HG02588 (cell line): ENCODE measurements at regions not wholly inside any gene's neighbourhood (a gene's known extent, or its start where the extent isn't known, plus 50 kb on each side); places are given as distances from the start of the nearest gene placed in this dataset.
"Not testable (repeated sequence)": the region's sequence is repeated elsewhere in the genome, so short reads cannot be mapped to it uniquely, and the experiment has no call there.

ENCODE experiments used
- ATAC-seq: cut with Tn5 transposase; IDR thresholded peaks from one replicate; pipeline ENCODE4 v1.9.1; 2021; ENCODE audit warnings: mild to moderate bottlenecking, moderate library complexity; ENCODE audit not compliant: unreplicated experiment

DNA sequence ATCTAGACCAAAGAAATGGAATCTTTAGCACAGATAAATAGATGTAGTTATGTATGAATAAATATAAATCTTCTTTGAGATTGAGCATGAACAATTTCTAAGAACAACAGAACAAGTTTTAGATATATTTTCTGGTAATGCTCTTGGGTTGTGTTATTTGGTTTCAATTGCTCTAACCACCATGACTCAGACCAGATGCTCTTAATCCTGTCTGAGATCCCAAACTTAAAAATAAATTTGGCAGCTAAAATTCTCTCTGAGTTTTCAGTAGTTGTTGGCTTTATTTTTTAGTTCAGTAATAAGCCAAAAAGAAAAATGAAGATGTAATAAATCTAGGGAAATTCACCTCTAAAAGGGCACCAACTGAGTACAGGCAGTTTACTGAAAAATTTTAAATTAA lies 1693.4 kb downstream of the NCAM2 start:
- ATAC-seq, result no peak

DNA sequence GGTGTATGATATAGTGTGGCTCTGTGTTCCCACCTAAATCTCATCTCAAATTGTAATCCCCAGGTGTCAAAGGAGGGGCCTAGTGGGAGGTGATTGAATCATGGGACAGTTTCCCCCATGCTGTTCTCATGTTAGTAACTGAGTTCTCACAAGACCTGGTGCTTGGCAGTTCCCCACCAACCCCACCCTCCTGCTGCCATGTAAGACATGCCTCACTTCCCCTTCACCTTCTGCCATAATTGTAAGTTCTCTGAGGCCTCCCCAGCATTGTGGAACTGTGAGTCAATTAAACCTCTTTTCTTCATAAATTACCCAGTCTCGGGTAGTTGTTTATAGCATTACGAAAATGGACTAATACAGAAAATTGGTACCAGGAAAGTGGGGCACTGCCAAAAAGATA lies 1705.3 kb downstream of the NCAM2 start:
- no peak for ATAC-seq

DNA sequence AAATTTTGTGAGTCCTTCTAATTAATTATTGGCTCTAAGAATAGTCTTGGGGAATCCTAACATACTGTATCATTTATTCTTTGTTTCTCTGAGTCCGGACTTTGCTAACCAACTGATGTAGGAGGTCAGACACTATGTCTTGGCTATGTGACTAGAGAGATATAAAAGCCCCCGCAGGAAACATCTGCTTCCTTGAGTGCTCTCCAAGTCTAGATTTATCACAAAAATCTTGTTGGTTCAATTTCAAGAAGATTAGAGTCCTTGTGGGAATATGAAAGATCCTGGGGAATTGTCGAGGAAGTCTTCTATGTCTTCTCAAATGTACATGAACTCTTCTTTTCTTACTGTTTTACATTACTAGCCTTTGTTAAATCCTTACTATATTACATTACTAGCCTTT lies 1712.5 kb downstream of the NCAM2 start:
- ATAC-seq, result no peak

DNA sequence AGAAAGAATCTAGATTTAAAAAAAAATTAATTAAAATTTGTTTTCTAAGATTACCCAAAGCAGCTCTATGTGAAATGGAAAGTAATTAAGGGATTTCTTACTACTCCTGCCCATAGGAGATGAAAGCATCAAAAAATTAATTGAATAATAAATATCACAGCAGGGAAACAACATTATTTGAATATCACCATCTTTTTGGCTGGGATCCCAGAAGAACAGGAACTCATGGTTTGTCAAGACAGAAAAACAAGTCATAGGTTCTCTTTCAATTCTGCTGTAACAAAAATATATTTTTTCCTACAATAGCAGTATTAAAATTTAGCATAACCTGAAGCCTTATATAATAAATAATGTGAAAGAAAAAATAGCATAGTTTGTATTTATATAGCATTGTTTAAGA lies 1713.4 kb downstream of the NCAM2 start:
- no peak for ATAC-seq

DNA sequence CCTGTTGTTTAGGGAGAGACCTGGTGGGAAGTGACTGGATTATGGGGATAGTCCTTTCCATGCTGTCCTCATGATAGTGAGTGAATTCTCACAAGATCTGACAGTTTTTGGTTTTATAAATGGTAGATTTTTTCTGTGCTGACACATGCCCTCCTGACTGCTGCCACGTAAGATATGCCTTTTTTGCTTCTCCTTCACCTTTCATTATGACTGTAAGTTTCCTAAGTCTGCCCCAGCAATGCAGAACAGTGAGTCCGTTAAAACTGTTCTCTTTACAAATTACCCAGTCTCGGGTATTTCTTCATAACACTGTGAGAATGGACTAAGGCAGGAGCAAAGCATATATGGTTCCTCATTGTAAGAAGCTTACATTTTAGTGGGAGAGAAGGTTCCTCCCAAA lies 1727.2 kb downstream of the NCAM2 start:
- peak; percentile 90 for ATAC-seq

DNA sequence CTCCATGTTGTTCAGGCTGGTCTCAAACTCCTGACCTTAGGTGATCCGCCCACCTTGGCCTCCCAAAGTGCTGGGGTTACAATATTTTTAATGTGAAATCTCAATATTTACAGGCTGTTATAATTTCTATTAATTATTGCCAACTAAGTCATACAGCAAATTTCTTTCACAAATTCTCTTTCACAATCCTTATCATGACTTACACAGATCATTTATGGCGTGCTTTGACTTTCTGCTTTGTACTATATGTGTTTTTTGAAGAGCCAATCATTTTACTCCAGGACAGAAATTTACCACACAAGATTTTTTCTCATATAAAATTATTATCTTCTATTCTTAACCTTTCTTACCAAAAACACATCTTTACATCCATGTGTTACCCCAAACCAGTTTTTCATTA lies 1729.9 kb downstream of the NCAM2 start:
- no peak for ATAC-seq

DNA sequence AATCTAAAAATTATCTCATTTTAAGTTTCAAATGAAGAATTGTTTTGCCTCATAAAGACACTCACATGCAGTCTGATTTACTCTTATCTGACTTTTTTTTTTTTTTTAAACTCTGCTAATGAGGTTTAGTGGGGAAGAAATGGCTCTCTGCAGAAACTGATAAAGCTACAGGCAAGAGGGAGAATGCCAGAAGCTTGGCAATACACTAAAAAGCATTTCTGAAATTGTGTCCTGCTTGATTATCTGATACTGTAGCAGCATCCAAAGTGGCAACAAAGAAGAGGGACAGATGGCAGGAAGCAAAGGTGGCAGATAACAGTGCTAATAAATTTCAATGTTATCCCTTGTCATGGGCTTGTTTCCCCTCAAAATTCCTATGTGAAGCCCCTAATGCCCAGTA lies 1744.9 kb downstream of the NCAM2 start:
- no peak for ATAC-seq

DNA sequence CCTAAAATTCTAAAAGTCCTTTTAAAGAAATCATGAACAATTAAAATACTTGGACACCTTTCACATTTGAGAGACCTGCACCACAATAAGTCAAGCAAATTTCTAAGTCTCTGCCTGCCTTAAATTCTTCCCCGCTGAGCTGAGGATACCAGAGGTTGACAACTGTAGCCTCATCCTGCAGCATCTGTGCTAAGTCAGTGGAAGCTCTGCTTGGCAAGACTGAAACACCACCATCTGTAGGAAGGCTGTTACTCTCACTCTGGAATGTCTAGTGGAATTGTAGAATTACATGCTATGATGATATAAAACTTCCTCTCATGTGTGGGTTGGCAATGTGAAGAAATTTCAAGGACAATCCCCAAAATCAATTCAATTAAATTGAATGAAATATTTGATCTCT lies 1756.5 kb downstream of the NCAM2 start:
- ATAC-seq, result no peak

DNA sequence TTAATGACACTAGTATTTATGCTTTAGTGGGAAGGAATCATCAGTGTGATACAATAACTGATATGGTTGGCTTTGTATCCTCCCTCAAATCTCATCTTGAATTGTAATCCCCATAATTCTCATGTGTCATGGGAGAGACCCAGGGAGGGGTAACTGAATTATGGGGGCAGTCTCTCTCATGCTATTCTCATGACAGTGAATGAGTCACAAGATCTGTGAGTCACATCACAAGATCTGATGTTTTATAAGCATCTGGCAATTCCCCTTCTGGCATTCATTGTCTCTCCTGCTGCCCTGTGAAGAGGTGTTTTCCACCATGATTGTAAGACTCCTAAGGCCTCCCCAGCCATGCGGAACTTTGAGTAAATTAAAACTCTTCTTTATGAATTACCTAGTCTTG lies 1760.3 kb downstream of the NCAM2 start:
- ATAC-seq, result no peak

DNA sequence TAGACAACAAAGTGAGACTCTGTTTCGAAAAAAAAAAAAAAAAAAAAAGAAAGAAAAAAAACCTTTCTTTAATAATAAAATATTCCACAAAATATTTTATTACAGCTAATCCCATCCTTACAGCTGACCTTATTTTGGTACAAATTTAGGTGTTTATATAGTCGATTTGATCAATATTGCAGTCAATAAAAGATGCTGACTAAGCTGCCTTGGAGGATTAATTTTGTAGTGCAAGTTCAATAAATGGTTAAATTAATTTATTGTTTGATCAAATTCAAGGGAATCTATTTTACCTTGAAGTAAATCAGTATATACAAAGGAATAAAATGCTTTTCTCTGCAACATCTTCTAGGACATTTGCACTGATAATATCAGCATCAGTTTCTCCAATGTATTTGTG lies 1764.3 kb downstream of the NCAM2 start:
- no peak for ATAC-seq

DNA sequence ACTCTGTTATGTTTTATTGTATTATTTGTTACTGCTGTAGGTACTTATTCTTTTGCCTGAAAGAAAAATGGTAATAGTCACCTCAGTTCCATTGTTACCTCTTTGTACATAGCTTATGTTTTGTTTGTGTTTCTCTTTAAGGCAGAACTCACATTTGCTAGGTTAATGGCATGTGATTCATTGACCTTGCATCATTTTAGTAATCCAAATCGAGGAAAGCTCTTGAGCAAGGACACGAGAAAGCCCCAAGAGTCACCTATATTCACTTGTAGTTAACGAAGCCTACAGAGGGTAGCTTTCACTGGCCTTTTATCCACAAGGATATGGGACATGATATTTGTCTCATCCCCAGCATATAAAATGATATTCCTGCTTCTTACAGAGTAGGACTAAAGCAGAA lies 1765.2 kb downstream of the NCAM2 start:
- ATAC-seq, result no peak

DNA sequence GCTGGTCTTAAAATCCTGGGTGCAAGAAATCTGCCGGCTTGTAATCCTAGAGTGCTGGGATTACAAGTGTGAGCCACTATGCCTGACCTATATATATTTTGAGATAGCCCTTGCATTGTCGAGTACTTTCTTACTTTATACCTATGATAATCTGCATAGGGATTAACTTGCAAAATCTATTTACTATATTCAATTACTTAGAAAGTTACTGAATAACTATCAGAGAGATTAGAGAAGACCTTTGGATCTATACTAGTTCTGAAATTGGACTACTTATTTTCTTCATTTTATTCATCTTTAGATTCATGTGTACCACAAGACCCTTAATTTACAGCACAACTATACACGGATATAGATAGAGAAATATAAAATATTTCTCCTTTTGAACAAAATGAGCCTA lies 1766.0 kb downstream of the NCAM2 start:
- ATAC-seq, result no peak

DNA sequence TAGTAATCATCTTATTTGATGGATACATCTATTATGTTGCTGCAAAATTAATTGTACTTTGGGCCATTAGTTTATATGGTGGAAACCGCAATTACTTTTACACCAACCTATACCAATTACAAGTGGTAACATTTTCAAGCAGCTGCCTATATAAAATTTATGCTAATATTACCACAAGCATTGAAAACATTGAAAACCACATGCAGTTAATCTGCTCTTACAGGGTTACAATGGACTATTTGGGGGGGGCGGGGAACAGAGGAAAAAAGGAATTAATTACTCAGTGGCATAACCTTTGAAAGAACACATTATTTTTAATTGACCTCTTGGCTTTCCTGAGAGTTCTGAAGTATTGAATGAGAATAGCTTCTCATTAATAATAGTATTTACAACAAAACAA lies 1793.2 kb downstream of the NCAM2 start:
- no peak for ATAC-seq

DNA sequence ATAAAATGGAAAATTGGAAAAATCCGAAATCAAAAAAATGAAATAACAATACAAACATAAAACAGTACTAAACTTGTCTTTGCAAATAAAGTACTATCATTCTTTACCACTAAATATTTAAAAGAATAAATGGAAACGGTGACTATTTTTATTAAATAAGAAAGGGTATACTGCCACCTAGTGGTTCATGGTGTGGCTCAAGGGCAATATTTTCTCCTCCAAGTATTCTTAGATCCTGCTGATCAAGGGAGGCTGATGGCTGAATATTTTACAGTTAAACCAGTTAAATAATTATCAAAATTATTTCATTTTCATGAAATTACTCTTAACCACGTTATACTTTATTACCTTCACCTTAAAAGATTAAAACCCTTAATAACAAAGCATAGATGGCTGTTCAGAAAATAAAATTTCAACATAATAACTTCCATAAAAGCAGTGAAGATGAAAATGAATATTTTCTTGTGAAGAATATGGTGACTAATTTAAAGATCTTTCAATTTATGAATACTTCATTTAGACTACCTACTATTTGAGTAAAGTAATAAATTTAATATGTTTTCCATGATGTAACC lies 1793.9 kb downstream of the NCAM2 start:
- ATAC-seq, result no peak

DNA sequence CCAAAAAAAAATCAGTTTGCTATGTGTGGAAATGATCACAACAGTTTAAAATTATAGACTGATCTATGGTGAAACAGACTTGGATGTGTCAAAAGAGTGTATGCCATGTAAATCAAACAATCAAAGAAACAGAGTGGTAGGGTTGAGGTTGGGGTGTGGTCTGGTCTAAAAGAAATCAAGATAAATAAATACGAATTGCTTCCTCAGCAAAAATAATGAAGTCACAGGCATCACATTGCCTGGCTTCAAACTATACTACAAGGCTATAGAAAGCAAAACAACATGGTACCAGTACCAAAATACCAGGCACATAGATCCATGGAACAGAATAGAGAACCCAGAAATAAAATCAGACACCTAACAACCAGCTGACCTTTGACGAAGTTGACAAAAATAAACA lies 1796.9 kb downstream of the NCAM2 start:
- ATAC-seq, result no peak

DNA sequence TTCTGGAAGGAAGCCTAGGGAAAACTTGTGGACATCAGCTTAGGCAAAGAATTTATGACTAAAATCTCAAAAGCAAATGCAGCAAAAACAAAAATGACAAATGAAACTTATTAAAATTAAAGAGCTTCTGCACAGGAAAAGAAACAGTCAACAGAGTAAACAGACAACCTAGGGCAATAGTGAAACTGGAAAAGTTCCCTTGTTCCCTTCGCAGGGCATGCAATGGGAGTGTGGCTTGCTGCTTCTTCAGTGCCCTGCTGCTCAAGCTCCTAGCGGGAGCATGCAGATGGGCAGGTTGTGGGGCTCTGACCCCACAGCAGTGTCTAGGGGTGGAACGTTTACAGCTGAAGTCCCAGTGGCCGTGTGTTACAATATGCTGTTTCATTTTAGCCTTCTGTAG lies 1797.4 kb downstream of the NCAM2 start:
- ATAC-seq, result no peak

DNA sequence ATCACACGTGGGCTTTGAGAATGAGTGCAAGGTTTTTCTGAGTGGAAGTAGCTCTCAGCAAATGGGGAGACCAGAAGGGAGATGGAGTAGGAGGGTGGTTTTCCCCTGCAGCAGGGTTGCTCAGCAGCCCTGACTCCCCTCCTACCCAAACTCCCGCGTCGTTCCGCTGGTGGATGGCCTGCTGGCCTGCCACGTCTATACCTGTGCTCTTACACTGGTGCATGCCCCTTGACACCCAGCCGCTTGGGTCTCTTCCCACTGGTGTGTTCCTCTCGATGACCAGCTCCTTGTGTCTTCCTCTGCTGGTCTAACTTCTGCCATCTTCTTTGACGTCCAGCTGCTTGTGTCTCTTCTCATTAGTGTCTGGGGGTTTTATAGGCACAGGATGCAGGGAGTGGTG lies 1797.9 kb downstream of the NCAM2 start:
- ATAC-seq, result no peak

DNA sequence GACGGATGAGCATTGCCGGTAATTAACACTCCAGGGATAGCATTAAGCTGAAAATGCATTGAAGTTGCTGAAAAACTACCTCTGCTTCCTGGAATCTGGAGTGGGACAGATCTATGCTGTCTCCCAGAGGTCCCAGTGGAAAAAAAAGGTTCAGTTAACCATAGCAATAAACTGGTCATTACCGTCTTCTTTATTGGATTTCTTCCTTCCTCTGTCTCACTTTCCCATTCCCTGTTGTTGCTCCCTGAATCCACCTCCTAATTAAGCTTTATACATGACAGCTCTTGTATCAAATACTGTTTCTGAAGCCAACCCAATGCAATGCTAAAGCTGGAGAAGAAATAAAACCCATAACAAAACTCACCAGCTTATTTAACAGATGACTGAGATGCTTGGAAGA lies 1805.9 kb downstream of the NCAM2 start:
- no peak for ATAC-seq

DNA sequence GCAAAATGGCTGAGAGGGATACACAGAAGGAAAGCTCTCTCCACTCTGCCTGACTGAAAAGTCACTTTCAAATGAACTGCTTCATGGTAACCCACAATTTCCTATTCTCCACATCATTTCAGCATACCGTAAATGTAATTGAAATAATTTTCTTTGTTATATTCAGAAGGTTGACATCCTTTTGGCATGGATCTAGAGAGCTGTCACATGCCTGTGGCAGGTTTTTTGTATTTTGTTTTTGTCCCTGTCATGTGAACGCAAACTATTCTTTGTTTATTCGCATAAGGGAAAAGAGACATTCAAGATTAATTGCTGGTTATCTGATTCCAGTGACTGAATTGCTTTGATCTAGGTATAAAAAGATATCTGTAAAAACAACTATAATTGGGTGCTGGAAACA lies 1808.1 kb downstream of the NCAM2 start:
- ATAC-seq, result no peak

DNA sequence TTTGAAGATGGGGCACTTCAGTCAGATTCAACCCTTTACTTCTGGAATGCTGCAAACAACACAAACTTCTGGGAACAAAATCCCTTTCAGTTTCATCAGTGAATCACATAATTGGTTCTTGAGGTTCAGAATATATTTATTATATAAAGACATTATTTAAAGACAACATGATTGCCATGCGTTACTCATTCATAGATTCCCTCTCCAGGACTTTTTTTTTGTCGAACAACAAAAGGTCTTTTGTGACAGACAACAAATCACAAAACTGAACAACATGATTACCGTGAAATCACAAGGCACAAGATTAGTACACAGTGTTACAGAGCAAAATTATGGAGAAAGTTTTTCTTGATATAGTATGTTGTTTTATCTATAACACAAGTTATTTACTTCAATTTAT lies 1815.0 kb downstream of the NCAM2 start:
- no peak for ATAC-seq

DNA sequence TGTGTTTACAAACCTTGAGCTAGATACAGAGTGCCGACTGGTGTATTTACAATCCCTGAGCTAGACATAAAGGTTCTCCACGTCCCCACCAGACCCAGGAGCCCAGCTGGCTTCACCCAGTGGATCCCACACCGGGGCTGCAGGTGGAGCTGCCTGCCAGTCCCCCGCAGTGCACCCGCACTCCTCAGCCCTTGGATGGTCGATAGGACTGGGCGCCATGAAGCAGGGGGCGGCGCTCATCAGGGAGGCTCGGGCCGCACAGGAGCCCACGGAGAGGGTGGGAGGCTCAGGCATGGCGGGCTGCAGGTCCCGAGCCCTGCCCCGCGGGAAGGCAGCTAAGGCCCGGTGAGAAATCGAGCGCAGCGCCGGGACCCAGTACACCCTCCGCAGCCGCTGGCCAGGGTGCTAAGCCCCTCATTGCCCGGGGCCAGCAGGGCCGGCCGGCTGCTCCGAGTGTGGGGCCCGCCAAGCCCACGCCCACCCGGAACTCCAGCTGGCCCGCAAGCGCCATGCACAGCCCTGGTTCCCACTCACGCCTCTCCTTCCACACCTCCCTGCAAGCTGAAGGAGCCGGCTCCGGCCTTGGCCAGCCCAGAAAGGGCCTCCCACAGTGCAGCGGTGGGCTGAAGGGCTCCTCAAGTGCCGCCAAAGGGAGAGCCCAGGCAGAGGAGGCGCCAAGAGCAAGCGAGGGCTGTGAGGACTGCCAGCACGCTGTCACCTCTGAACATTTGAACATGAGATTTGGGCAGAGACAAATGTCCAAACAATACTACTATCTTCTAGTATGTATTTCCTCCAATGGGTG lies 1820.7 kb downstream of the NCAM2 start:
- not testable (repeated sequence) for ATAC-seq

DNA sequence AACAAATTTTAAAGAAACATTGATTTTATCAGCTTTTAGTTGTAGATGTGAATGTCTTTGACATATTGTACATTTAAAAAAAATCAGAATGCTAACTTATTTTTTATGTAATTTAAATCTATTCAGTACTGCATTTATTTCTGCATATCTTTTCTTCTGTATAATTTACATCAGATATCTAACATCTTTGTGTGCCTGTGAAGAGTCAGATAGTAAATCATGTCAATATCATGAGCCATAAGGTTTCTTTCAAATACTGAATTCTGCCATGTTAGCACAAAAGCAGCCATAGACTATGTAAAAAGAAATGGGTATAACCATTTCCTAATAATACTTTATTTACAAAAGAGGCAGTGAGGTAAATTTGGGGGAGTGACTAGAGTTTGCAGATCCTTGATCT lies 1829.2 kb downstream of the NCAM2 start:
- no peak for ATAC-seq

DNA sequence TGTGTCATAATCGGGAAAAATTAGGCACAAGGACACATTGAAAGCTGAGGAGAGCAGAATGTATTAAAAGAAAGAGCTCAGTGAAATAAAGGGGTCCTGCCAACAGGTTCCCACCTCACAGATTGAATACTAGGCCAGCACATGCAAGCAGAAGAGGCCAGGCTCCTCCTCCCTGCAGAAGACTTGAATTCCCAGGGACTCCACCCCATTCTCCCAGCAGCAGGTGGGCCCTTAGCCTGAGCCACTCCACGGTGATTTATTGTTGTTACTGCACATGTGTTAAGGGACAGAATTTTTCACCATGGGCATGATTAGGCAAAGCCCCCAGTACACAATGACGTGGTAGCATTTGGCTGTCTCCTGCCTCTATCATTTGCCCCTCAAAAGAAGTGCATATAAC lies 1844.7 kb downstream of the NCAM2 start:
- ATAC-seq, result no peak
